ENCODE measurements at regions not wholly inside any gene's neighbourhood (a gene's known extent, or its start where the extent isn't known, plus 50 kb on each side); places are given as distances from the start of the nearest gene placed in this dataset.

GRCh38 chr22:49627217-49628181, 200.2 kb downstream of the BRD1 start:
- H3K9me3 Mint-ChIP-seq = no peaks in the 10 kb centered on the region
- H3K27me3 ChIP-seq (ENCODE audit: control insufficient read depth, insufficient read depth, low read length) = no peaks in the 10 kb centered on the region
- H3K27me3 Mint-ChIP-seq = no peaks in the 10 kb centered on the region
- no peaks in the 10 kb centered on the region for H3K36me3 ChIP-seq (ENCODE audit: control insufficient read depth, insufficient read depth, low read length)
- no peak for DNase-seq
- no peak overlapping the region for H3K4me3 Mint-ChIP-seq
- H3K27ac ChIP-seq (ENCODE audit: insufficient read depth, low read length, poor library complexity, severe bottlenecking) = no peak overlapping the region
- no peak overlapping the region for H3K4me3 ChIP-seq (ENCODE audit: low read depth, low read length)
- no peak for ATAC-seq (ENCODE audit: low read depth in 2 of 2)
- H3K27ac Mint-ChIP-seq = no peak overlapping the region
- H3K4me1 ChIP-seq (ENCODE audit: control insufficient read depth, insufficient read depth, low read length, poor library complexity, severe bottlenecking) = no peaks in the 10 kb centered on the region
- H3K4me1 Mint-ChIP-seq = peaks cover 0 to 6% (median 2%) of the 10 kb centered on the region in 4 donors
- peaks cover 3% of the 10 kb centered on the region for H3K36me3 Mint-ChIP-seq
- no peaks in the 10 kb centered on the region for H3K9me3 ChIP-seq (ENCODE audit: control insufficient read depth in 2 of 2, low read length in 2 of 2)

GRCh38 chr22:49626361-49627216, 201.1 kb downstream of the BRD1 start:
- Mint-ChIP-seq H3K27me3 (no peaks in the 10 kb centered on the region), H3K36me3 (peaks cover 3% of the 10 kb centered on the region), H3K27ac (no peak overlapping the region), H3K4me3 (no peak overlapping the region), H3K4me1 (peaks cover 0 to 6% (median 2%) of the 10 kb centered on the region in 4 donors), H3K9me3 (no peaks in the 10 kb centered on the region)
- H3K27ac ChIP-seq (ENCODE audit: insufficient read depth, low read length, poor library complexity, severe bottlenecking) = no peak overlapping the region
- no peaks in the 10 kb centered on the region for H3K9me3 ChIP-seq (ENCODE audit: control insufficient read depth in 2 of 2, low read length in 2 of 2)
- H3K4me3 ChIP-seq (ENCODE audit: low read depth, low read length) = no peak overlapping the region
- DNase-seq = no peak
- H3K36me3 ChIP-seq (ENCODE audit: control insufficient read depth, insufficient read depth, low read length) = no peaks in the 10 kb centered on the region
- no peak for ATAC-seq (ENCODE audit: low read depth in 2 of 2)
- no peaks in the 10 kb centered on the region for H3K27me3 ChIP-seq (ENCODE audit: control insufficient read depth, insufficient read depth, low read length)
- H3K4me1 ChIP-seq (ENCODE audit: control insufficient read depth, insufficient read depth, low read length, poor library complexity, severe bottlenecking) = no peaks in the 10 kb centered on the region

DNA sequence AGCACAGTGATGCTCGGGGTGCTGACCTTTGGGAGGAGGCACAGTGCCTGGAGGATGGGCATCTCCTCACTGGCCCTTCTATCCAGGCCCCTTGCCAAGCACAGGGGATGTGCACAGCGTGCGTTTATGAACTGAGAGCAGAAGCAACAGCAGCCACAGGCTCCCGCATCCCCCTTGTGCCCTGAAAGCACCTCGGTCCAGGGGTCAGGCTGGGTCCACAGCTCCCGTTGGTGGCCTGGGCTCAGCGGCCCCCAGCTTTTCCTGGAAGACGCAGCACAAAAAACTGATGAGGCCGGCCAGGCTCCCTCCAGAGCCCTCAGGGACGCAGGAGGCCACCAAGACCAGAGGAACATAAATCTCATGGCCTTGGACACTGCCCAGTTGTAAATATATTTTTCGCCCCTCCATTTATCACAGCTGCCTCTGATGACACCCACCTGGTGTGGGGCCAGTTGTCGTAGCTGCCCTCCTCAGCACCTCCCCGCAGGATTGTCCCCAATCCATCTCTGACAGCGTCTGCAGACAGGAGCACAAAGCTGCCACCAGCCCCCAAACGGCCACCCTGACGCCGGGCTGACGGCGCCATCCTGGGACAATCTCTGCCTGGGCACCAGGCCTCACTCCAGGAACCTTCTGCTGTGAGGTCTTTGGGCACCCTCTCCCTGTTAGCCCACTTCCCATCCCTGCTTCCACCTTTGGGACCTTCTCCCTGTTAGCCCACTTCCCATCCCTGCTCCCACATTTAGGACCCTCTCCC, 203.1 kb downstream of the BRD1 start:
- DNase-seq = no peak
- Histone ChIP-seq H3K4me3 (ENCODE audit: low read depth, low read length) (no peak overlapping the region), H3K27me3 (ENCODE audit: control insufficient read depth, insufficient read depth, low read length) (no peaks in the 10 kb centered on the region), H3K27ac (ENCODE audit: insufficient read depth, low read length, poor library complexity, severe bottlenecking) (no peak overlapping the region), H3K4me1 (ENCODE audit: control insufficient read depth, insufficient read depth, low read length, poor library complexity, severe bottlenecking) (no peaks in the 10 kb centered on the region), H3K36me3 (ENCODE audit: control insufficient read depth, insufficient read depth, low read length) (no peaks in the 10 kb centered on the region), H3K9me3 (ENCODE audit: control insufficient read depth in 2 of 2, low read length in 2 of 2) (no peaks in the 10 kb centered on the region)
- H3K9me3 Mint-ChIP-seq = no peaks in the 10 kb centered on the region
- peaks cover 3% of the 10 kb centered on the region for H3K36me3 Mint-ChIP-seq
- H3K27me3 Mint-ChIP-seq = no peaks in the 10 kb centered on the region
- peaks cover 0 to 5% (median 2%) of the 10 kb centered on the region in 4 donors for H3K4me1 Mint-ChIP-seq
- peak overlapping the region in 2 of 3 donors; percentile 4 to 64 for H3K27ac Mint-ChIP-seq
- H3K4me3 Mint-ChIP-seq = no peak overlapping the region
- ATAC-seq (ENCODE audit: low read depth in 2 of 2) = no peak

GRCh38 chr22:49623715-49624114, 204.0 kb downstream of the BRD1 start:
- Histone ChIP-seq H3K4me1 (ENCODE audit: control insufficient read depth, insufficient read depth, low read length, poor library complexity, severe bottlenecking) (no peaks in the 10 kb centered on the region), H3K36me3 (ENCODE audit: control insufficient read depth, insufficient read depth, low read length) (no peaks in the 10 kb centered on the region), H3K27ac (ENCODE audit: insufficient read depth, low read length, poor library complexity, severe bottlenecking) (no peak overlapping the region), H3K4me3 (ENCODE audit: low read depth, low read length) (no peak overlapping the region), H3K9me3 (ENCODE audit: control insufficient read depth in 2 of 2, low read length in 2 of 2) (no peaks in the 10 kb centered on the region), H3K27me3 (ENCODE audit: control insufficient read depth, insufficient read depth, low read length) (no peaks in the 10 kb centered on the region)
- ATAC-seq (ENCODE audit: low read depth in 2 of 2) (no peak), DNase-seq (no peak)
- Mint-ChIP-seq H3K4me1 (peaks cover 0 to 5% (median 3%) of the 10 kb centered on the region in 4 donors), H3K4me3 (no peak overlapping the region), H3K9me3 (no peaks in the 10 kb centered on the region), H3K27me3 (no peaks in the 10 kb centered on the region), H3K27ac (no peak overlapping the region), H3K36me3 (peaks cover 6% of the 10 kb centered on the region)

DNA sequence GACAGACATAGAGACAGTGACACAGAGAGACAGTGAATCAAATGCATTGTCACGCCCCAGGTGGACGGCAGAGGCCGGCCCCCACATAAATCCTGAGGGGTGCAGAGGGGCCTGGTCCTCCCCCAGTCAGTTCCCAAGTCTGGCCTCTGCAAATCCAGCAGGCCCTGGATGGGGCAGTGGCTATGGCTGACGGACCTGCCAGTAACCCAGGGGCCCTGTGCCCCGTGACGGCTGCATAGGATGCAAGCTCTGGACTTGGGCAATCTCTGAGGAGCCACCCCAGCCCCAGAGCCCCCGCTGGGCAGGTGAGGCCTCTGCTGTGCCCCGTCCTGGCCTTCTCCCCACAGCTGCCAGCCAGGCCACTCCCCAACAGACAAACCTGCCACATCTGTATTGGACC, 204.5 kb downstream of the BRD1 start:
- Mint-ChIP-seq H3K27me3 (no peaks in the 10 kb centered on the region), H3K4me1 (peaks cover 0 to 6% (median 2%) of the 10 kb centered on the region in 4 donors), H3K9me3 (no peaks in the 10 kb centered on the region), H3K36me3 (peaks cover 6% of the 10 kb centered on the region), H3K27ac (no peak overlapping the region), H3K4me3 (no peak overlapping the region)
- H3K4me3 ChIP-seq (ENCODE audit: low read depth, low read length) = no peak overlapping the region
- no peaks in the 10 kb centered on the region for H3K9me3 ChIP-seq (ENCODE audit: control insufficient read depth in 2 of 2, low read length in 2 of 2)
- no peak for ATAC-seq (ENCODE audit: low read depth in 2 of 2)
- no peak for DNase-seq
- H3K4me1 ChIP-seq (ENCODE audit: control insufficient read depth, insufficient read depth, low read length, poor library complexity, severe bottlenecking) = no peaks in the 10 kb centered on the region
- H3K36me3 ChIP-seq (ENCODE audit: control insufficient read depth, insufficient read depth, low read length) = no peaks in the 10 kb centered on the region
- H3K27ac ChIP-seq (ENCODE audit: insufficient read depth, low read length, poor library complexity, severe bottlenecking) = no peak overlapping the region
- no peaks in the 10 kb centered on the region for H3K27me3 ChIP-seq (ENCODE audit: control insufficient read depth, insufficient read depth, low read length)

- Histone ChIP-seq H3K9me3 (ENCODE audit: control insufficient read depth in 2 of 2, low read length in 2 of 2) (no peaks in the 10 kb centered on the region), H3K27me3 (ENCODE audit: control insufficient read depth, insufficient read depth, low read length) (no peaks in the 10 kb centered on the region), H3K27ac (ENCODE audit: insufficient read depth, low read length, poor library complexity, severe bottlenecking) (no peak overlapping the region), H3K4me1 (ENCODE audit: control insufficient read depth, insufficient read depth, low read length, poor library complexity, severe bottlenecking) (no peaks in the 10 kb centered on the region), H3K4me3 (ENCODE audit: low read depth, low read length) (no peak overlapping the region), H3K36me3 (ENCODE audit: control insufficient read depth, insufficient read depth, low read length) (no peaks in the 10 kb centered on the region)
- DNase-seq (no peak), ATAC-seq (ENCODE audit: low read depth in 2 of 2) (no peak)
- H3K4me1 Mint-ChIP-seq = peaks cover 0 to 6% (median 2%) of the 10 kb centered on the region in 4 donors
- peaks cover 6% of the 10 kb centered on the region for H3K36me3 Mint-ChIP-seq
- no peaks in the 10 kb centered on the region for H3K27me3 Mint-ChIP-seq
- no peaks in the 10 kb centered on the region for H3K9me3 Mint-ChIP-seq
- H3K4me3 Mint-ChIP-seq = no peak overlapping the region
- peak overlapping the region in 1 of 3 donors; percentile 55 for H3K27ac Mint-ChIP-seq
Measured at GRCh38 chr22:49622241-49623105, 205.2 kb downstream of the BRD1 start.
